ENCODE measurements at regions not wholly inside any gene's neighbourhood (a gene's known extent, or its start where the extent isn't known, plus 50 kb on each side); places are given as distances from the start of the nearest gene placed in this dataset.

DNA sequence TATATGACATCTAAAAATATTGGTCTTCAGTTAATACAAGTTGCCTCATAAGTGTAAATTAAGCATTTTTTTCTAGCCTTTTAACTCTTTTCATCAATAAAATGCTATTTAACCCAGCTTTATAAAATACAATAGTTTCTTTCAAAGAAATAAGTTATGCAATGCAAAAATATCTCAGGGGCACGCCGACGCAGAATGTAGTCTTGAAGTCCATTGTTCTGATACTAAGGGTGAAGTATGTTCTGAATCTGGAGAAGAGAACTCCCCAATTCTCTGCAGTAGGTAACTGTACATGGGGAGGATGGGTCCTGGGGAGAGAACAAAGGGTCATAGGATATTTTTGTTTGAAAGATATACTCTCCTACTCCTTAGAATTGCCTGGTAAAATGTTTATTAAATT is 256.6 kb upstream of the NDST4 start:
- Histone ChIP-seq H3K9me3 (no peaks in the 10 kb centered on the region), H3K4me1 (no peaks in the 10 kb centered on the region), H3K27me3 (no peaks in the 10 kb centered on the region), H3K4me3 (no peak overlapping the region), H3K36me3 (no peaks in the 10 kb centered on the region), H3K27ac (no peak overlapping the region)
- intact Hi-C loops (cut with DNase I): no loop called here
- TF ChIP-seq, protein P1, sequence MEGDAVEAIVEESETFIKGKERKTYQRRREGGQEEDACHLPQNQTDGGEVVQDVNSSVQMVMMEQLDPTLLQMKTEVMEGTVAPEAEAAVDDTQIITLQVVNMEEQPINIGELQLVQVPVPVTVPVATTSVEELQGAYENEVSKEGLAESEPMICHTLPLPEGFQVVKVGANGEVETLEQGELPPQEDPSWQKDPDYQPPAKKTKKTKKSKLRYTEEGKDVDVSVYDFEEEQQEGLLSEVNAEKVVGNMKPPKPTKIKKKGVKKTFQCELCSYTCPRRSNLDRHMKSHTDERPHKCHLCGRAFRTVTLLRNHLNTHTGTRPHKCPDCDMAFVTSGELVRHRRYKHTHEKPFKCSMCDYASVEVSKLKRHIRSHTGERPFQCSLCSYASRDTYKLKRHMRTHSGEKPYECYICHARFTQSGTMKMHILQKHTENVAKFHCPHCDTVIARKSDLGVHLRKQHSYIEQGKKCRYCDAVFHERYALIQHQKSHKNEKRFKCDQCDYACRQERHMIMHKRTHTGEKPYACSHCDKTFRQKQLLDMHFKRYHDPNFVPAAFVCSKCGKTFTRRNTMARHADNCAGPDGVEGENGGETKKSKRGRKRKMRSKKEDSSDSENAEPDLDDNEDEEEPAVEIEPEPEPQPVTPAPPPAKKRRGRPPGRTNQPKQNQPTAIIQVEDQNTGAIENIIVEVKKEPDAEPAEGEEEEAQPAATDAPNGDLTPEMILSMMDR (IDR thresholded peaks at IDR 0.05): no peak
- TF ChIP-seq POLR2A (IDR thresholded peaks at IDR 0.05): no peak
- DNase-seq (no peak), ATAC-seq (no peak)
- 78 to 86% (median 81%) methylated on average over 3 of the region's 3 CpGs for WGBS, 4 donors

- Histone ChIP-seq H3K9me3 (no peaks in the 10 kb centered on the region), H3K36me3 (no peaks in the 10 kb centered on the region), H3K4me3 (no peak overlapping the region), H3K27ac (no peak overlapping the region), H3K27me3 (no peaks in the 10 kb centered on the region), H3K4me1 (no peaks in the 10 kb centered on the region)
- DNase-seq (no peak), ATAC-seq (no peak)
- intact Hi-C loops (cut with DNase I): no loop called here
- no peak for TF ChIP-seq POLR2A (IDR thresholded peaks at IDR 0.05)
- TF ChIP-seq, protein P1 (IDR thresholded peaks at IDR 0.05): no peak
- WGBS, 4 donors: 71 to 85% (median 81%) methylated on average over 1 to 4 of the region's 4 CpGs
These were observed 253.0 kb upstream of the NDST4 start for GRCh38 chr4:115366390-115366789.

GRCh38 chr4:115365185-115365584 is 251.8 kb upstream of the NDST4 start:
- no peaks in the 10 kb centered on the region for H3K9me3 ChIP-seq
- ATAC-seq: no peak
- TF ChIP-seq, protein P1 (IDR thresholded peaks at IDR 0.05): no peak
- TF ChIP-seq POLR2A (IDR thresholded peaks at IDR 0.05): no peak
- no peaks in the 10 kb centered on the region for H3K27me3 ChIP-seq
- no peak for DNase-seq
- WGBS, 4 donors: 60 to 86% (median 75%) methylated on average over 3 of the region's 3 CpGs
- H3K36me3 ChIP-seq: no peaks in the 10 kb centered on the region
- no peak overlapping the region for H3K27ac ChIP-seq
- no peaks in the 10 kb centered on the region for H3K4me1 ChIP-seq
- H3K4me3 ChIP-seq: no peak overlapping the region
- intact Hi-C loops (cut with DNase I): no loop called here

DNA sequence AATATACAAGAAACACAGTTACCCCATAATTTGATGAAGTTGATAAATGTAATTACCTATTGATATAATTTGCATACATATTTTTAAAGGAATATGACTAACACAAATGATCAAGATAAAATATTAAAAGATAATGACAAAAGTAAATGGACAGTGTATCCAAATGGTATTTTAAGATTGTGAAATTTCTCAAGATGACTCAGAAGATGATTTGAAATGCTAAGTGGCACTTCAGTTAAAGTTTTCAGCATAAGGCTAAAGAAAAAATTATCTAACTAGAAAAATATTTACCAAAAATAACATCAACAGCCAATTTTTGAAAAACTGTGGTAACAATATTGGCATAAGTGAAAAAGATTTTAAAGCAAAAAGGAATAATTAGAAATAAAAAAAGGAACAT is 248.4 kb upstream of the NDST4 start:
- no peak for ATAC-seq
- Histone ChIP-seq H3K4me1 (no peaks in the 10 kb centered on the region), H3K4me3 (no peak overlapping the region), H3K27me3 (no peaks in the 10 kb centered on the region), H3K27ac (no peak overlapping the region), H3K36me3 (no peaks in the 10 kb centered on the region), H3K9me3 (peaks cover 0 to 3% (median 0%) of the 10 kb centered on the region in 12 donors)
- DNase-seq: no peak
- intact Hi-C loops (cut with DNase I): no loop called here
- TF ChIP-seq, protein P1 (IDR thresholded peaks at IDR 0.05): no peak
- TF ChIP-seq POLR2A (IDR thresholded peaks at IDR 0.05): no peak

Data from heart left ventricle (tissue), 16 donors.